GM12874 (cell line): ENCODE measurements at regions not wholly inside any gene's neighbourhood (a gene's known extent, or its start where the extent isn't known, plus 50 kb on each side); places are given as distances from the start of the nearest gene placed in this dataset.

ENCODE experiments used
- CTCF ChIP-seq: IDR thresholded peaks from 2 replicates; pipeline ENCODE4 v1.5.1; 2011; ENCODE audit warnings: low read depth, mild to moderate bottlenecking, control low read depth, low read length, moderate library complexity; ENCODE audit not compliant: insufficient read depth

- TF ChIP-seq CTCF = no peak
Observed at GRCh38 chrX:6693051-6693450, 158.1 kb upstream of the VCX3A start.

- no peak for TF ChIP-seq CTCF
Observed at GRCh38 chrX:6685489-6685888, 150.6 kb upstream of the VCX3A start.

GRCh38 chrX:6683353-6683752 lies 148.4 kb upstream of the VCX3A start:
- no peak for TF ChIP-seq CTCF

- TF ChIP-seq CTCF = no peak
Observed at GRCh38 chrX:6681521-6682145, 146.7 kb upstream of the VCX3A start.

- no peak for TF ChIP-seq CTCF
Observed at GRCh38 chrX:6679988-6680387, 145.1 kb upstream of the VCX3A start.

- no peak for TF ChIP-seq CTCF
Observed at GRCh38 chrX:6679550-6679949, 144.6 kb upstream of the VCX3A start.

- TF ChIP-seq CTCF = no peak
Observed at GRCh38 chrX:6678313-6678712, 143.4 kb upstream of the VCX3A start.
